Activated naive CD8-positive, alpha-beta T cell treated with anti-CD3 and anti-CD28 coated beads, Interleukin-2, amount 50 U/mL, for 16 hours (primary cell): ENCODE measurements at regions not wholly inside any gene's neighbourhood (a gene's known extent, or its start where the extent isn't known, plus 50 kb on each side); places are given as distances from the start of the nearest gene placed in this dataset.
"Not testable (repeated sequence)": the region's sequence is repeated elsewhere in the genome, so short reads cannot be mapped to it uniquely, and the experiment has no call there.

Experiments
- DNase-seq: peaks from one replicate; pipeline ENCODE4 v3.0.0-alpha.2; 2020; ENCODE audit warnings: low read depth, low spot score

- no peak for DNase-seq
These were observed 82.2 kb upstream of the ASB18 start for GRCh38 chr2:236346366-236346765.

GRCh38 chr2:236348279-236348678 is 84.1 kb upstream of the ASB18 start:
- no peak for DNase-seq

DNA sequence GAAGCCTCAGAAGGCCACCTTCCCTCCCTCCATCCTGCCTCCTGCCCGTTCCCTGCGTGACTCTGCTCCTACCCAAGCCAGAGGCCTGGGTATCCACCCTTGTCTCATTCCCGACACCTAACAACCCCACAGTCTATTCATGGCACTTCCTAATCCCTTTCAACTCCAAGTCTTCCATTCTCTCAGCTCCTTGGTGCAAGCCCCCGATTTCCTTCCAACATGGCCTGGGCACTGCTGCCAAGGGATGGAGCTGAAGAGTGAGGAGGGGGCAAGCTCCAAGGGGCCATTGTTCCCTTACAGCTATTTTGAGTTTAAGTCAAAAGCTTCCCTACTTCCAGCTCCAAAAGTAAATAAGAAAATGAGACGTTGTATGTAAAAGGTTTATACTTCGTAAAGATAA is 84.8 kb upstream of the ASB18 start:
- DNase-seq: no peak

- DNase-seq: no peak
These were observed 86.2 kb upstream of the ASB18 start for GRCh38 chr2:236350426-236350825.

- DNase-seq: no peak
These were observed 87.8 kb upstream of the ASB18 start for GRCh38 chr2:236351966-236352525.

- DNase-seq: no peak
These were observed 88.8 kb upstream of the ASB18 start for GRCh38 chr2:236352761-236353593.

GRCh38 chr2:236353594-236353942 is 89.4 kb upstream of the ASB18 start:
- DNase-seq: no peak

DNA sequence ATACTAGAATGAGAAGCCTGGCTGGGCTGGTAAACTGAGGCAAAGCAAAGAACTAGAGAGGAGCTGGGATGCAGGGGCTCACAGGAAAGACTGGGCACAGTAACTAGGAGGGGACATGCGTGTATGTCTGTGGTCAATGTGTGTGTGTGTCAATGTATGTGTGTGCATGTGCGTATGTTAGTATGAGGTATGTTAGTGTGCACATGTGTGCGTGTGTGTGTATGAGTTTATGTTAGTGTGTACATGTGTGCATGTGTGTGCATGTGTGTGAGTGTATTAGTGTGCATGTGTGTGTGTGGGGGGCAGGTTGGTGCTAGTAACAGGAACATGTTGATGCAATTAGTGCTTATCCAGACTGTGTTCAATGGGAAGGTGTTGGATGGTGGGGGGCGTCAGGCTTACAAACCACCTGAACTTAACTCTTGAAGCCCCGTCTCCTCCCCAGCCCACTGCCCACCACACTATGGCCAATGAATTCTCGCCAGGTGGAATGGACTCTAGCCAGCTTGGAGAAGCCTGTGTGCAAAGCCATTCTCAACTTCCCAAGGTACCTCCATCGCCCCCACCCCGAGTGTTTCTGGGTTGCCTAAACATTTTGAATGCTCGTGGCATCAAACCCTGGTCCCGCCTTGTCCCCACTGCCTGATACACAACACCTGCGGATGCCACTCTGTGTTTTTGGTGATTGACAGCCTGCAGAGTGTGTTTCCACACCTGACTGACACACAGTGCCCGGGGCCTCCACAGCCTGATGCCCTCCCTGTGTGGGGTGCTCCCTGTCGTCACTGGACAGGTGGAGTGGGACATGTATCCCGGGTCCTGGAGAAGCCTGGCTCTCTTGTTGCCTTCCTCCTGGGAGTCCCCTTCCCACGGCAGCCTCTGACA is 90.1 kb upstream of the ASB18 start:
- no peak for DNase-seq

DNA sequence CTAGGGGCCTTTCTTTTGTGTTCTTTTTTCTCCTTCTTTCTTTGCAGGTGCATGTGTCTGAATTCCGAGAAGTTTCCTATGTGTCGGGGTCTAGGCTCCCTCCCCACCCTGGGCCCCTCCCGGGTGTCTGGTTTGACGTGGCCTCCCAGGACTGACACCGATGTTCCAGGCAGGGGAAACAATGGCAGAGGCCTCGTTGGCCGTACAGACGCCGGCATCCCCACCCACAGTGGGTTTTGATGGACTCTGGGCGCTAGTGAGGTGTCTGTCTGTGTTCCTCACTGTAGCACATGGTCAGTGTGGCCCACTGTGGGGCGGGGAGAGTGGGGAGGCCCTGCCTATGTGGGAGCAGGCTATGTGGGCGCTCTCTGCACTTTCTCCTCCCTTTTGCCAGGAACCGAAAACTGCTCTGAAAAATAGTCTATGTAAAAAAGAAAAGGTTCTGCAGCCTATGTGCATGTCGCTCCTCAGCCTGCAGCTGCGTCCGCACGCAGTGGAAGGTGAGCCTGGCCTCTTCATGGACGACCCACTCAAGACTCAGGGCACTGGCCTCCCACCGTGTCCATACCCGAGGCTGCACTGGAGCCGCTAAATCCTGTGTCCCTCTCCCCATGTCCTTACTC is 90.9 kb upstream of the ASB18 start:
- DNase-seq: no peak

DNA sequence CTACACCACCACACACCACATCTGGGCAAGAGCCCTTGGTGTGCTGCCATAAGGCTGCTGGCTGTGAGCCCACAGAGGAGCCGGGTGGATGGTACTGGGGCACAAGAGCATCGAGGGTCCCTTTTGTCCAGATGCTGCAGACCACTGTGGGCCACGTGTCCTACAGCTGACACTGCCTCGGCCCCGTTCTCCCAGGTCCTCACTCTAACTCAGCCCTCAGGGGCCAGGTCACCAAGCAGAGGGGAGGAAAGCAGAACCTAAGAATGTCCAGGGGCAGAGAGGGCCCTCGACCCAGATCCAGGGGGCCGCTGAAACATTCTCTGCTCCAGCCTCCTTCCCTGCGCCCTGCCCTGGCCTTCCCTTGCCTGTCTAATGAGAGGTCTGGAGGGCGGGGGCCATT is 91.7 kb upstream of the ASB18 start:
- no peak for DNase-seq

DNA sequence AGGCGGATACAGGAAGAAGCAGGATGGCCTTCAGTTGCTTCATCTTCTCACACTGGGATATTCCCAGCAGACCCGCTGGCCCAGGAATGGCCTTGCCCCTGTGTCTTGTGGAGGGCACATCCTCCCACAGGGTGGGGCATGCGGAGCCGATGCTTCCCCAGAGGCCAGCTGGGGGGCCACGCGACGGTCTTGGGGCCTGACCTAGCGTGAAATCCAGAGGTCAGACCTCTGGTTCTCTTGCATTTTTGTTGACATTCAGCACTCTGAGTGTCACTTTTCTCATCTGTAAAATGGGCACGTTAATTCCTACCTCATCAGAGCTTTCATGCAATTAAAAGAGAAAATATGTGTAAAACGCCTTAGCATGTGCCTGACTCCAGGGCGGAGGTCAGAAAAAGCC is 92.1 kb upstream of the ASB18 start:
- DNase-seq: not testable (repeated sequence)

DNA sequence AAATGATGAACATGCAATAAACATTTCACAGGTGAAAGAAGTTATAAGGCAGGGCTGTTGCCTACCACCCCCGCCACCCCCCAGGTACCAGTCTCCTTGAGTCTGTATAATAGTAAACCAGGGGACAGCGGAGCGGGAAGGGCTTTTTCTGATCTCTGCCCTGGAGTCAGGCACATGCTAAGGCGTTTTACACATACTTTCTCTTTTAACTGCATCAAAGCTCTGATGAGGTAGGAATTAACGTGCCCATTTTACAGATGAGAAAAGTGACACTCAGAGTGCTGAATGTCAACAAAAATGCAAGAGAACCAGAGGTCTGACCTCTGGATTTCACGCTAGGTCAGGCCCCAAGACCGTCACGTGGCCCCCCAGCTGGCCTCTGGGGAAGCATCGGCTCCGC is 94.3 kb upstream of the ASB18 start:
- not testable (repeated sequence) for DNase-seq

- DNase-seq: no peak
These were observed 95.3 kb upstream of the ASB18 start for GRCh38 chr2:236359426-236360045.

DNA sequence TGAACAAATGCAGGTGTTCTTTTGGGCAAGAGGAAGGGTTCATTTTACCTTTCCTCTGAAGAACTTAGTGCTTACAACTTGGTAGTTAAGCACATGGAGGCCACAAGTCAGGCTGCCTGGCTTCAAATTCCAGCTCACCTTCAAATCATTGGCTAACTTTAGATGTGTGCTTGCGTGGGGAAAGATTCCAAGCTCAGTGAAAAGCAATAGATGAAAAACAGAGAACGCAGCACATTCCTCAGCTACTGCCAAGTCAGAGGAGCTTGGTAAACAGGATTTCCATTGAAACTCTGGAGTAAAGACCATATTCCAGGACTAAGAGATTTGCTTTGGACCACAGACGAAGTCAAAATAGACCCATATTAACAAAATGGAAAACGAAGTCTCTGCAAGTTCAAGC is 96.3 kb upstream of the ASB18 start:
- DNase-seq: no peak

GRCh38 chr2:236363711-236364277 is 99.6 kb upstream of the ASB18 start:
- DNase-seq: no peak

DNA sequence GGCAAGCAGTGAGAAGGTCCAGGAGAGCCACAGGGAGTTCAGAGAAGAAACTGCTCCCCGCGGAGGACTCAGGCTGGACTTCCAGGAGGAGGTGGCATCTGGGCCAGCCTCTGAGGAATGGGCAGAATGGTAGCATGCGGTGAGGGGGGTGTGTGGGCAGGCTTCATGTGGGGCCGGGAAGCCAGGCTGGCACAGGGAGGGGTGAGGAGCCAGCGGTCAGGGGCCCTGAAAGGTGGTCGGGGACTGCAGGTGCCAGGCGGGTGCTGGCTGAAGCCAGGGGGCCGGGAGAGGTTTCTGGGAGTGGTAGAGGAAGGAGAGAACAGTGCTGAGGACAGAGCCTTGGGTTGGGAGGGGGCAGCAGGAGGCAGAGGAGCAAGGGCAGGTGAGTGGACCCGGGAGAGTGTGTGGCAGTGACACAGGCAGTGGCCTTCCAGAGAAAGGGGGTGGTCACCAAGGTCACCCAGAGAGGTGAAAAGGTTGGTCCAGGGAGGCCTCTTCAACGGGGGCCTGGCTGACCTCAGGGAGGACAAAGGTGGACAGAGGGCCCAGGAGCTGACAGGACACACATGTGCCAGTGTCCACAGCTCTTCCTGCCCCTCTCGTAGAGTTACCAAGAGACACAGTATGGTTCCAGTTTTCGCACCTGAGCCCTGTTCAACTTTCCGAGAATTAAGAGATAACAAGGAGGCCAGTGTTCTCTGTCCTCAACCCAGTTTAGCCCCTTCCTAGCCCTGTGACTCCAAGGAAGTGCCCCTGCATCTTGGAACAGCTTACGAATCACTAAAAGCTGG is 101.2 kb upstream of the ASB18 start:
- DNase-seq: no peak

DNA sequence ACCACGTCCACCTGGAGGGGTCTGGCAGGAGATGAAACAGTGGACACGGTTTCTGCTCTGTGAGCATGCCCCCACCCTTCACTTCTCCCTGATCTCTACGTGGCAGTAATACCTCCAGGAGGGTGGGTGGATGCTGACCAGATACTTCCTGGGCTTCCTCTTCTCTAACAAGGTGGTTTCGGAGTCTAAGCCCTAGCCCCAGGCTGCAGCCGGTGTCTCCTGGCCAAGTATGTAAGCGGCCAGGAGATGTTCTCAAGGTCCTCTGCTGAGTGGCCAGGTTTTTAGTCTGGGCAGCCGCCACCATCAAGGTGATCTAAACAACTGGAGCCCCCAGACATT is 101.8 kb upstream of the ASB18 start:
- no peak for DNase-seq

DNA sequence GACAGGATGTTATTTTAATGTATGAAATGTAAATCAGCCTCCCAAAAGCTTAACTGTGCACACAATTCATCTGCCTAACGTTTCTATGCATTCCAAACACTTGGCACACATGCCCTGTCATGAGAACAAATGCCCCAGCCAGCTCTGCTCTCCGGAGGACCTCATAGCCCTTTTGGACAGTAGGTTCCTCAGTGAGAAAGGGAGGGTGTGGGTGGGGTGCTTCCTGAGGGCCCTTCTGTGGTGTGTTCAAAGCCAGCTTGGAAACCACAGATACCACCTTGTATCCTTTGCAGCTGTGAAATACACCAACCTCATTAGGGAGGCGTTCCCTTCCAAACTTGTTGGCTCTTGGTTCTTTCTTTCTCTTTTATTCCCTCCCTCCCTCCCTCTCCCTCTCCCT is 102.2 kb upstream of the ASB18 start:
- no peak for DNase-seq

DNA sequence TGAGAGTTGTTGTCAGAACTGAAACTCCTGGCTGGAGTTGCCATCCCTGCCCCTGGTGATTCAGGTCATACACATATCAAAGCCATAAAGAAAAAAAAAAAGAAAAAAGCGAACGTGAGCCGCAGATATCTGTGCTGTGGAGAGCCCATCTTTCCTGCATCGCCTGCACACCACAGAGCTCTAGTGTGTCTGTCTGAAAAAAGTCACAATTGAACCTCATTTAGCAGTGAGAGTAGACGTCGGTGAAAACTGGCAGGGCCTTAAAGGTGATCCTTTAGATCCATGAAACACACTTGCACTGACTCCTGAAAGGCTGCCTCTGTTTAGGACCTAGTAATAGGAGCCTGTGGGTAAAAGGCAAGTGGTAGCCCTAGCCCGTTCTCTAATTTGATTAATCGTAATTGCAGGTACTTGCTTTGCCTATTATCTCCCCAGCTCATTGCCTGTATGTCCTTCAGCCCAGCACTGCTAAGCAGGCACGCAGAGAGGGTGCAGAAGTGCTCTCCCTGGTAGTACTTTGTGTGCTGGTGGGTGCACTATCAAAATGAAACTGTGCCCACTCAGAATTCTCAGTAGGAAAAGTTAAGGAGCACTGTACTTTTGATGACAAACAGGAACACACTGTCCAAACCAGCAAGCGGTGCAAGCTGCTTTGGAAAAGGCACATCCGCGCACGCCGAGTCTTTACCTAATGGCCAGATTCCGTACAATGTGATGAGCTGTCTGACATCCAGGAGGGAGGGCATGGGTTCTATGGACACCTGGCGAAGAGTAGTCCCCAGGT is 103.5 kb upstream of the ASB18 start:
- DNase-seq: no peak

- DNase-seq: no peak
These were observed 105.5 kb upstream of the ASB18 start for GRCh38 chr2:236369661-236370062.
